DND-41 (cell line): ENCODE measurements at regions not wholly inside any gene's neighbourhood (a gene's known extent, or its start where the extent isn't known, plus 50 kb on each side); places are given as distances from the start of the nearest gene placed in this dataset.

Experiments
- CTCF ChIP-seq: IDR thresholded peaks from 2 replicates; pipeline ENCODE4 v1.5.1; 2012; ENCODE audit warnings: borderline replicate concordance, low read length, moderate library complexity, mild to moderate bottlenecking; ENCODE audit not compliant: poor library complexity, severe bottlenecking; ENCODE audit errors: extremely low read depth
- EZH2 ChIP-seq: IDR thresholded peaks from 3 replicates; pipeline ENCODE4 v1.6.1; 2012; ENCODE audit warnings: borderline replicate concordance, low read depth, mild to moderate bottlenecking, moderate library complexity, low read length, inconsistent platforms; ENCODE audit not compliant: severe bottlenecking

- TF ChIP-seq CTCF (no peak), EZH2 (no peak)
Observed at GRCh38 chr3:145243875-145244274, 917.1 kb downstream of the PLOD2 start.
